Ovary (tissue), 7 donors: ENCODE measurements at regions not wholly inside any gene's neighbourhood (a gene's known extent, or its start where the extent isn't known, plus 50 kb on each side); places are given as distances from the start of the nearest gene placed in this dataset.

Experiments
- DNase-seq, 5 donors: peaks; one replicate each; pipeline ENCODE4 v3.0.0-alpha.2; 2019 to 2020
- H3K27ac ChIP-seq, 2 donors: fragments of 200-600 bp; one replicate each; pipeline versions ENCODE4 v1.5.1 to v1.8.0; 2019 to 2022
- H3K27me3 ChIP-seq: fragments of 200-600 bp; one replicate; pipeline ENCODE4 v1.8.0; 2022
- H3K36me3 ChIP-seq: fragments of 200-600 bp; sonication (generic); one replicate; pipeline ENCODE4 v1.5.1; 2019
- H3K4me1 ChIP-seq: one replicate; pipeline ENCODE4 v1.8.1; 2013; ENCODE audit warnings: mild to moderate bottlenecking, moderate library complexity; ENCODE audit not compliant: insufficient read depth
- H3K4me3 ChIP-seq: fragments of 200-600 bp; sonication (generic); one replicate; pipeline ENCODE4 v1.5.1; 2017
- H3K9me3 ChIP-seq, 2 donors: fragments of 200-600 bp in 1 of 2; sonication (generic) in 1 of 2; one replicate each; pipeline versions ENCODE4 v1.5.1 to v1.8.1; 2013 to 2019; ENCODE audit warnings: mild to moderate bottlenecking in 1 of 2, moderate library complexity in 1 of 2
- CTCF ChIP-seq, 3 donors: fragments of 450-650 bp in 2 of 3; fragments of 200-600 bp in 1 of 3; IDR thresholded peaks; one replicate each; pipeline versions ENCODE4 v1.5.1 to v1.8.0; 2016 to 2022; ENCODE audit warnings: antibody characterized with exemption in 3 of 3, mild to moderate bottlenecking in 1 of 3
- EP300 ChIP-seq: sonication (generic); formaldehyde crosslinking; IDR thresholded peaks from one replicate; pipeline ENCODE4 v1.6.1; 2017; ENCODE audit warnings: antibody characterized with exemption
- POLR2A ChIP-seq: fragments of 450-650 bp; IDR thresholded peaks from one replicate; pipeline ENCODE4 v1.6.1; 2017; ENCODE audit warnings: antibody characterized with exemption, mild to moderate bottlenecking, moderate library complexity
- WGBS, 3 donors: extraction: QIAGEN DNeasy Blood & Tissue Kit in 1 of 3; methylation state at CpG; one replicate each; pipeline versions ENCODE4 v1.1.5 to v1.1.7; 2013 to 2017; 5-methylcytosine and 5-hydroxymethylcytosine counted together
- intact Hi-C, 4 donors: fragments of 100-400 bp; cut with DNase I; formaldehyde crosslinking; loops; one replicate each; pipeline versions ENCODE4 v1.11.0 to v1.15.1; 2022 to 2023
- donor health status: DM: no; HTN: no; CAD: no; lungs with moderate emphysema.
- donor health status: DM: no; HTN: no; CAD: no.
- donor health status: Bipolar disorder and iron deficiency.
- donor health status: DM: no; HTN: no; CAD: no.
- donor health status: DM: yes; HTN: yes; CAD: no.

GRCh38 chr12:58819985-58820384, 100.3 kb downstream of the LRIG3 start:
- Histone ChIP-seq H3K36me3 (no peaks in the 10 kb centered on the region), H3K27me3 (no peaks in the 10 kb centered on the region), H3K27ac (no peak overlapping the region), H3K4me3 (no peak overlapping the region), H3K4me1 (no peaks in the 10 kb centered on the region), H3K9me3 (no peaks in the 10 kb centered on the region)
- intact Hi-C loops: no loop called here
- WGBS, 3 donors: 82 to 96% (median 89%) methylated on average over 1 of the region's 1 CpG
- DNase-seq: no peak
- TF ChIP-seq CTCF (IDR thresholded peaks at IDR 0.05): no peak
- TF ChIP-seq POLR2A: no peak
- no peak for TF ChIP-seq EP300
